ENCODE measurements at regions not wholly inside any gene's neighbourhood (a gene's known extent, or its start where the extent isn't known, plus 50 kb on each side); places are given as distances from the start of the nearest gene placed in this dataset.

DNA sequence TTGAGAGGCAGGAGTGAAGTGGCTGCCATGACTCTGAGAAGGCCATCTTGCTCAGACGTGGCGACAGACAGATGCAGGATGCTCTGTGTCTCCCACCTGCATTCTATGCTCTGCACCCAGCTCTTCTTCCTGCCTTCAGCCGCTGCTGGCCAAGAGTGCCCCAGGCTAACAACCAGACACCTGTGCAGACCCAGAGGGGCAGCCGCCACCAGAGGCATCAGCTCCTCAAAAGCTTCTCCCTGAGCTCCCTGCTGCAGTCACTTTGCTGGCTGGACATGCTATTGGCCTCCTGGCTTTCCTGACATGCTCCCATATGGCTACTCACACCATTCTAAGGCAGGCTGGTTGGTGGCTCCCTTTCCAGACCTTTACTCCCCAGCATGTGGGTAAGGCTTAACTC is 70.6 kb upstream of the GRB10 start:
- no peak for DNase-seq
- Histone ChIP-seq H3K27ac (ENCODE audit: low read depth in 1 of 2, low read length in 1 of 2) (no peak overlapping the region), H3K27me3 (ENCODE audit: control insufficient read depth in 3 of 3, insufficient read depth in 3 of 3, low read length in 2 of 3) (no peaks in the 10 kb centered on the region), H3K36me3 (ENCODE audit: control insufficient read depth in 4 of 4, insufficient read depth in 4 of 4, low read length in 4 of 4) (no peaks in the 10 kb centered on the region), H3K4me1 (ENCODE audit: control insufficient read depth in 5 of 5, insufficient read depth in 5 of 5, low read length in 5 of 5) (no peaks in the 10 kb centered on the region), H3K4me3 (no peak overlapping the region), H3K9ac (ENCODE audit: insufficient read depth in 1 of 2, low read length in 2 of 2) (no peak overlapping the region), H3K9me3 (ENCODE audit: control insufficient read depth in 4 of 4, insufficient read depth in 3 of 4, low read length in 3 of 4) (peaks cover 0 to 2% (median 0%) of the 10 kb centered on the region in 4 donors)
- no peak for TF ChIP-seq CTCF (IDR thresholded peaks at IDR 0.05; ENCODE audit: control extremely low read depth, extremely low read depth)
- ATAC-seq (ENCODE audit: insufficient read depth, low FRiP score), result no peak
- WGBS, 2 donors, result 88 to 89% methylated on average over 4 of the region's 4 CpGs

GRCh38 chr7:50852901-50853300 is 70.2 kb upstream of the GRB10 start:
- TF ChIP-seq CTCF (IDR thresholded peaks at IDR 0.05; ENCODE audit: control extremely low read depth, extremely low read depth), result no peak

GRCh38 chr7:50851891-50852290 is 69.2 kb upstream of the GRB10 start:
- WGBS, 2 donors, result 72 to 84% methylated on average over 6 of the region's 6 CpGs
- peak in 1 of 3 donors; percentile 61 for DNase-seq
- Histone ChIP-seq H3K4me1 (ENCODE audit: control insufficient read depth in 5 of 5, insufficient read depth in 5 of 5, low read length in 5 of 5) (no peaks in the 10 kb centered on the region), H3K36me3 (ENCODE audit: control insufficient read depth in 4 of 4, insufficient read depth in 4 of 4, low read length in 4 of 4) (no peaks in the 10 kb centered on the region), H3K9ac (ENCODE audit: insufficient read depth in 1 of 2, low read length in 2 of 2) (no peak overlapping the region), H3K9me3 (ENCODE audit: control insufficient read depth in 4 of 4, insufficient read depth in 3 of 4, low read length in 3 of 4) (peaks cover 0 to 2% (median 0%) of the 10 kb centered on the region in 4 donors), H3K27ac (ENCODE audit: low read depth in 1 of 2, low read length in 1 of 2) (no peak overlapping the region), H3K4me3 (no peak overlapping the region), H3K27me3 (ENCODE audit: control insufficient read depth in 3 of 3, insufficient read depth in 3 of 3, low read length in 2 of 3) (no peaks in the 10 kb centered on the region)
- TF ChIP-seq CTCF (IDR thresholded peaks at IDR 0.05; ENCODE audit: control extremely low read depth, extremely low read depth), result no peak
- ATAC-seq (ENCODE audit: insufficient read depth, low FRiP score), result no peak

More at GRCh38 chr7:50852901-50853300, 70.2 kb upstream of the GRB10 start:
- Histone ChIP-seq H3K36me3 (ENCODE audit: control insufficient read depth in 4 of 4, insufficient read depth in 4 of 4, low read length in 4 of 4) (no peaks in the 10 kb centered on the region), H3K27ac (ENCODE audit: low read depth in 1 of 2, low read length in 1 of 2) (no peak overlapping the region), H3K4me1 (ENCODE audit: control insufficient read depth in 5 of 5, insufficient read depth in 5 of 5, low read length in 5 of 5) (no peaks in the 10 kb centered on the region), H3K9me3 (ENCODE audit: control insufficient read depth in 4 of 4, insufficient read depth in 3 of 4, low read length in 3 of 4) (peaks cover 0 to 2% (median 0%) of the 10 kb centered on the region in 4 donors), H3K9ac (ENCODE audit: insufficient read depth in 1 of 2, low read length in 2 of 2) (no peak overlapping the region), H3K27me3 (ENCODE audit: control insufficient read depth in 3 of 3, insufficient read depth in 3 of 3, low read length in 2 of 3) (no peaks in the 10 kb centered on the region), H3K4me3 (no peak overlapping the region)
- ATAC-seq (ENCODE audit: insufficient read depth, low FRiP score) (no peak), DNase-seq (no peak)

GRCh38 chr7:50851451-50851850 is 68.8 kb upstream of the GRB10 start:
- WGBS, 2 donors, result 91 to 94% methylated on average over 7 of the region's 7 CpGs
- no peak for TF ChIP-seq CTCF (IDR thresholded peaks at IDR 0.05; ENCODE audit: control extremely low read depth, extremely low read depth)
- H3K27me3 ChIP-seq (ENCODE audit: control insufficient read depth in 3 of 3, insufficient read depth in 3 of 3, low read length in 2 of 3), result no peaks in the 10 kb centered on the region
- peaks cover 0 to 2% (median 0%) of the 10 kb centered on the region in 4 donors for H3K9me3 ChIP-seq (ENCODE audit: control insufficient read depth in 4 of 4, insufficient read depth in 3 of 4, low read length in 3 of 4)
- DNase-seq (no peak), ATAC-seq (ENCODE audit: insufficient read depth, low FRiP score) (no peak)
- no peak overlapping the region for H3K9ac ChIP-seq (ENCODE audit: insufficient read depth in 1 of 2, low read length in 2 of 2)
- no peak overlapping the region for H3K27ac ChIP-seq (ENCODE audit: low read depth in 1 of 2, low read length in 1 of 2)
- H3K4me1 ChIP-seq (ENCODE audit: control insufficient read depth in 5 of 5, insufficient read depth in 5 of 5, low read length in 5 of 5), result no peaks in the 10 kb centered on the region
- no peaks in the 10 kb centered on the region for H3K36me3 ChIP-seq (ENCODE audit: control insufficient read depth in 4 of 4, insufficient read depth in 4 of 4, low read length in 4 of 4)
- no peak overlapping the region for H3K4me3 ChIP-seq
